Fibroblast of mammary gland (primary cell): ENCODE measurements at regions not wholly inside any gene's neighbourhood (a gene's known extent, or its start where the extent isn't known, plus 50 kb on each side); places are given as distances from the start of the nearest gene placed in this dataset.
A peak's percentile ranks its signal among the peaks of the same experiment; 100 is the strongest.

Source experiments
- DNase-seq: peaks from one replicate; pipeline ENCODE4 v3.0.0-alpha.2; 2010; ENCODE audit warnings: low read depth
- H3K4me3 ChIP-seq: 2 replicates; pipeline ENCODE4 v1.5.1; 2011; ENCODE audit warnings: low read depth, mild to moderate bottlenecking, low read length, moderate library complexity; ENCODE audit not compliant: control insufficient read depth
- CTCF ChIP-seq: conservative IDR thresholded peaks from 2 replicates; pipeline ENCODE4 v1.5.1; 2011; ENCODE audit warnings: low read depth, low read length, inconsistent platforms; ENCODE audit not compliant: control insufficient read depth, insufficient read depth

- no peak for DNase-seq
- TF ChIP-seq CTCF: no peak
- no peak overlapping the region for H3K4me3 ChIP-seq
Observed at GRCh38 chr2:147538821-147539220, 306.0 kb upstream of the ACVR2A start.

- DNase-seq: peak; percentile 93
- H3K4me3 ChIP-seq: no peak overlapping the region
- no peak for TF ChIP-seq CTCF
Observed at GRCh38 chr2:147538088-147538487, 306.7 kb upstream of the ACVR2A start.

- TF ChIP-seq CTCF: no peak
- no peak for DNase-seq
- H3K4me3 ChIP-seq: no peak overlapping the region
Observed at GRCh38 chr2:147531269-147531668, 313.6 kb upstream of the ACVR2A start.

GRCh38 chr2:147530033-147530432 is 314.8 kb upstream of the ACVR2A start:
- no peak overlapping the region for H3K4me3 ChIP-seq

GRCh38 chr2:147525819-147526489 is 318.9 kb upstream of the ACVR2A start:
- DNase-seq: no peak
- H3K4me3 ChIP-seq: no peak overlapping the region
- no peak for TF ChIP-seq CTCF

More at GRCh38 chr2:147530033-147530432, 314.8 kb upstream of the ACVR2A start:
- no peak for DNase-seq
- no peak for TF ChIP-seq CTCF

- no peak for DNase-seq
- TF ChIP-seq CTCF: no peak
- no peak overlapping the region for H3K4me3 ChIP-seq
Observed at GRCh38 chr2:147524912-147525311, 319.9 kb upstream of the ACVR2A start.

- no peak for DNase-seq
- no peak overlapping the region for H3K4me3 ChIP-seq
- TF ChIP-seq CTCF: no peak
Observed at GRCh38 chr2:147523415-147523814, 321.4 kb upstream of the ACVR2A start.
